Activated naive CD8-positive, alpha-beta T cell treated with anti-CD3 and anti-CD28 coated beads, Interleukin-2, amount 10 ng/mL, durations not matched to agents 7 days and 5 days (primary cell): ENCODE measurements at regions not wholly inside any gene's neighbourhood (a gene's known extent, or its start where the extent isn't known, plus 50 kb on each side); places are given as distances from the start of the nearest gene placed in this dataset.

Experiments
- ATAC-seq: fragments of 150-1000 bp; cut with Tn5 transposase; one replicate; pipeline ENCODE4 v1.10.0; 2021; ENCODE audit warnings: low read depth, moderate library complexity
- POLR2A ChIA-PET: fragments of 350-600 bp; sonication (Branson Sonifier 250); formaldehyde crosslinking; loops from one replicate; lab custom pipeline; 2021; ENCODE audit warnings: antibody characterized with exemption; lab: Charles Lee
- DNase-seq: peaks from one replicate; pipeline ENCODE4 v3.0.0; 2021
- H3K27ac Mint-ChIP-seq: one replicate; pipeline ENCODE4 v1.8.0; 2022; ENCODE audit warnings: mild to moderate bottlenecking, mixed read lengths
- H3K27me3 Mint-ChIP-seq: one replicate; pipeline ENCODE4 v1.8.0; 2022; ENCODE audit warnings: mild to moderate bottlenecking, moderate library complexity, mixed read lengths
- H3K36me3 Mint-ChIP-seq: one replicate; pipeline ENCODE4 v1.8.0; 2021; ENCODE audit warnings: mild to moderate bottlenecking, mixed read lengths
- H3K4me1 Mint-ChIP-seq: one replicate; pipeline ENCODE4 v1.8.0; 2021; ENCODE audit warnings: mixed read lengths
- H3K4me3 Mint-ChIP-seq: one replicate; pipeline ENCODE4 v1.8.0; 2022; ENCODE audit warnings: mild to moderate bottlenecking, moderate library complexity, mixed read lengths
- H3K9me3 Mint-ChIP-seq: one replicate; pipeline ENCODE4 v1.8.0; 2021; ENCODE audit warnings: mixed read lengths

DNA sequence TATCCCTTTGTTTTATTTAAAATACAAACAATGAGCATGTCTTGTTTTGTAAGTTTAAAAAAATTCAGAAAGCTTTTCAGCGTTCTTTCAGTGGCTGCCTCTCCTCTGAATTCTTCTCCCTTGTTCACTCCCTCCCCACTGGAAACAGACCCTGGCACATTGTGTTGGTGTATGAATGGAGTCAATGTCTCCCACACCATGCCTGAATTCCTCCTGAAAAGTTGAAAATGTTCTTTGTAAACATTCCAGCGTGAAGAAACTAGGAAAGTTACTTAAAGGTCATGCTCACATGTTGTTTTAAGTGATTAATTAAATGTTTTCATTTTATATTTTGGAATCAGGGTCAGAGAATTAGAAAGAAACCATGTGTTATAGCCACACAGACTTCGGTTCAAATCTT lies 136.9 kb upstream of the DYNLRB2 start:
- POLR2A ChIA-PET: no interaction called here
- Mint-ChIP-seq H3K9me3 (no peaks in the 10 kb centered on the region), H3K27me3 (peaks cover 14% of the 10 kb centered on the region), H3K27ac (no peak overlapping the region), H3K36me3 (no peaks in the 10 kb centered on the region), H3K4me1 (no peaks in the 10 kb centered on the region), H3K4me3 (no peak overlapping the region)
- DNase-seq (no peak), ATAC-seq (no peak)

DNA sequence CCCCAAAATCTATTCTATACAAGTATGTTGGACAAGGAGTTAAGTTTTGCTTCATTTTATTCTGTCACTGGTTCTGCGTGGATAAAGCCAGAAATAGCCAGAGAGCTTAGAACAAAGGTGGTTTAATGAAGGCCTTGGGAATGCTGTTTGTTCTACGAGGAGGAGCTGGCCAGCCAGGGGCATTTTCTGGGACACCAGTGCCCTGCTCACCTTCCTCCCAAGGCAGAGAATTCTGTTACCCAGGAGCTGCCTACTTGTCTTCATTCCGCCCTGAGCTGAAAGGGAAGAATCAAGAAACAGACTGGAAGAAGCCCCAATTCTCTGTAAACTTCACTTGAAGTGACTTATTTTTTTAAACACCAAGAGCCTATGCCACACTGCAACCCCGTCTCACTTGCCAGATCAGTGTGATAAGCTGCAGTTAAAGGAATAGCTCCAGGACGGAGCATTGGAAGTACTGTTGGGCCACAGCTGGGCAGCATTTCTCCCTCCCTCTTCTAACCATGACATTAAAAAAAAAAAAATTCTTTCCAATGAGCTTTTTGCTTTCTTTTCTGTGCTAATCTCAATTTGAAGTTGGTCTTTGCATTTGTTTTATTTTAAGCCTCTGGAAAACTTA lies 149.8 kb upstream of the DYNLRB2 start:
- H3K4me3 Mint-ChIP-seq: no peak overlapping the region
- no peak for DNase-seq
- no peaks in the 10 kb centered on the region for H3K27me3 Mint-ChIP-seq
- H3K4me1 Mint-ChIP-seq: no peaks in the 10 kb centered on the region
- H3K27ac Mint-ChIP-seq: no peak overlapping the region
- ATAC-seq: no peak
- POLR2A ChIA-PET: no interaction called here
- no peaks in the 10 kb centered on the region for H3K36me3 Mint-ChIP-seq
- no peaks in the 10 kb centered on the region for H3K9me3 Mint-ChIP-seq

DNA sequence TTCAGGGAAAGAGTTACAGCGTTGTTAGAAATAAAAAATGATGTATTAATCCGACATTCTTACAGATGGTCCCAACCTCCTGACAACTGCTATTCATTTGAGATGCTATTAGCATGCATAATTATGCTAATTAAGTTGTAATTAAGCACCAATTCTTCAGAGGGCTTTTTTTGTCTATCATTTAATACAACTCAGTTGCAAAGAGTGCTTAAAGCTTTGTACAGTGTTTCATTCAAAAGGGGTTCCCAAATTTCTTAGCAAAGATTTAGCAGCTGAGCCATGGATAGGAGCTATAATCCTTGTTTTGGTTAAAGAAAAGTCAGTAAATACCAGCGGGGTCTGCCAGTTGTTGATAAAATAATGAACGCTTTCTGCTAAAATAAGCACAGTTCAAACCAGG lies 150.7 kb upstream of the DYNLRB2 start:
- no peak for DNase-seq
- Mint-ChIP-seq H3K4me3 (no peak overlapping the region), H3K36me3 (no peaks in the 10 kb centered on the region), H3K4me1 (no peaks in the 10 kb centered on the region), H3K27ac (no peak overlapping the region), H3K27me3 (peaks cover 3% of the 10 kb centered on the region), H3K9me3 (no peaks in the 10 kb centered on the region)
- POLR2A ChIA-PET: no interaction called here
- no peak for ATAC-seq

DNA sequence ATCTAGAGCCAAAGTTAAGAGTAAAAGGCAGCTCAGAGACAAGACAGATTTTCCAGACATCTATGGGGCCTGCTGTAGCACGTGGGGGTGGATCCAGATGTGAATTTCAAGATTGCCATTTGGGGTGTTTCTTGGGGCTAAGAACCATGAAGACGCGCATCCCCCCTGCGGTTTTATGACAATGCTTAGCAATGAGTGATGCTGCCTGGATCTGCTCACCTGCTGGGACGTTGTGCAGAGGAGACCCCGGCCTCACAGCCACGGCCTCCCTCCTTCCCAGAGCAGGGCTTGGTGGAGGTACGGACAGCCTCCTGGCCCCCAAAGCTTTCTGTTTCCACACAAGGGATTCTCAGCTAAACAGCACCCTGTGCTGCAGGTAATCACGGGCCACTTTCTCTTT lies 151.5 kb upstream of the DYNLRB2 start:
- POLR2A ChIA-PET: no interaction called here
- no peak for ATAC-seq
- Mint-ChIP-seq H3K27ac (no peak overlapping the region), H3K36me3 (no peaks in the 10 kb centered on the region), H3K4me3 (no peak overlapping the region), H3K9me3 (no peaks in the 10 kb centered on the region), H3K27me3 (peaks cover 3% of the 10 kb centered on the region), H3K4me1 (no peaks in the 10 kb centered on the region)
- DNase-seq: no peak

DNA sequence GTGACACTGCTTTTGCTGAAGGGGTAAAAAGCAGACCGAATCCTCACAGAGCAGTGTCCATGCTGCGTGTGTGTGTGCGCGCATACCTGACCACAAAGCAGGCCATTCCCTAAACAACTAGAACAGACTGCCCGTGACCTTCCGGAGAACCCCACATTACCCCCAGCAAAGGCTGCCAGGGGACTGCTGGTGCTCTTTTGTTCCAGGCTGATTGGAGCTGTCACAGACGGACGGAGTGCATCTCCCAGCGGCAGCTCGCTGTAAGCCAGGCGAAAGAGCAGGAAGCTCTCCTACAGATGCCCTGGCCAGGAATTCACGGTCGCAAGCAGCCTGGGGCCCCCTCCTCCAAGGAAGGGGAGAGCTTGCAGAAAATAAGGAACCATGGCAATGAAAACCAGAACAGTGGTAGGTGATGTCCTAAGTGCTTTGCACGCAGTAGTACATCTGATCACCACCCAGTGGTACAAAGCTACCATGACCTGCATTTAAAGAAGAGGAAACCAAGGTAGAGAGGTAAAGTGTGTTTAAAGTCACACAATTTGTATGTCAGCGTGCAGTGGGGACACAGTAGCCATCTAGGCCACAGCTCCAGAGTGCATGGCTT lies 153.4 kb upstream of the DYNLRB2 start:
- peaks cover 3% of the 10 kb centered on the region for H3K27me3 Mint-ChIP-seq

DNA sequence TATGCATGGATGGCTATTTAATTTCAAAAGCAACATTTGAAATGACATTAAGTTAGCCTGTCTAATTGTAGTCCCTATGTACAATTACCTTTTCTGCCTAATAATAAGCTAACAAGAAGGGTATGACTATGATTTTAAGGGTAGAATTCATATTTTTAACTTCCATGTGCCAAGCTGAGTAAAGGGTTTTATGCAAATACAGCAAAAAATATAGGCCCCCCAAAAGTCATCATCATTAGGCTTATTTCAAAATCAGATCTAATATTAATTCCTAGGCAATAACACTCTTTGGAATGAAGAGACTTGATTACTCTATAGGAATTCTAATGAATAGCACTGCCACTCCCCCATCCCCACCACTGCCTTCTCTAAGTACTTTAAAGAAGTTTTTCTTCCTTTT lies 155.9 kb upstream of the DYNLRB2 start:
- no peaks in the 10 kb centered on the region for H3K36me3 Mint-ChIP-seq
- POLR2A ChIA-PET: no interaction called here

More for the DNA sequence above, 153.4 kb upstream of the DYNLRB2 start:
- no peak overlapping the region for H3K4me3 Mint-ChIP-seq
- no peaks in the 10 kb centered on the region for H3K4me1 Mint-ChIP-seq
- H3K9me3 Mint-ChIP-seq: no peaks in the 10 kb centered on the region
- no peak for ATAC-seq
- no peak for DNase-seq
- POLR2A ChIA-PET: no interaction called here
- no peak overlapping the region for H3K27ac Mint-ChIP-seq
- H3K36me3 Mint-ChIP-seq: no peaks in the 10 kb centered on the region

DNA sequence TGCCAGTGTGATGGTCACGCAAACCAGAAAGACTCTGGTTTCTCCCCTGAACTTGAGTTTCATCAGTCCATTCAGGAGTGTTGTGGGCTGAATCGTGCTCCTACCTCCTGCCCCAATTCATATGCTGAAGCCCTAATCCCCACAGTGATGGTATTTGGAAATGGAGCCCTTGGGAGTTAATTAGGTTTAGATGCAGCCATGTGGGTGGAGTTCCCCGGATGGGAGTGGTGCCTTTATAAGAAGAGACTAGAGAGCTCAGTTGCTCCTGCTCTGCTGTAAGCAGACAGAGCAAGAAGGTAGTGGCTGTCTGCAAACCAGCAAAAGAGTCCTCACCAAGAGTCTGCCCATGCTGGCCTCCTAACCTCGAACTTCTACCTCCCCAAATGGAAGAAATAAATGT lies 160.3 kb upstream of the DYNLRB2 start:
- no peaks in the 10 kb centered on the region for H3K4me1 Mint-ChIP-seq
- DNase-seq: no peak
- H3K4me3 Mint-ChIP-seq: no peak overlapping the region
- no peak for ATAC-seq
- H3K9me3 Mint-ChIP-seq: no peaks in the 10 kb centered on the region
- H3K36me3 Mint-ChIP-seq: no peaks in the 10 kb centered on the region
- POLR2A ChIA-PET: no interaction called here
- peaks cover 3% of the 10 kb centered on the region for H3K27me3 Mint-ChIP-seq
- H3K27ac Mint-ChIP-seq: no peak overlapping the region

More for the DNA sequence above, 155.9 kb upstream of the DYNLRB2 start:
- ATAC-seq (no peak), DNase-seq (no peak)
- peaks cover 3% of the 10 kb centered on the region for H3K27me3 Mint-ChIP-seq
- H3K4me3 Mint-ChIP-seq: no peak overlapping the region
- H3K9me3 Mint-ChIP-seq: no peaks in the 10 kb centered on the region
- H3K4me1 Mint-ChIP-seq: no peaks in the 10 kb centered on the region
- no peak overlapping the region for H3K27ac Mint-ChIP-seq

DNA sequence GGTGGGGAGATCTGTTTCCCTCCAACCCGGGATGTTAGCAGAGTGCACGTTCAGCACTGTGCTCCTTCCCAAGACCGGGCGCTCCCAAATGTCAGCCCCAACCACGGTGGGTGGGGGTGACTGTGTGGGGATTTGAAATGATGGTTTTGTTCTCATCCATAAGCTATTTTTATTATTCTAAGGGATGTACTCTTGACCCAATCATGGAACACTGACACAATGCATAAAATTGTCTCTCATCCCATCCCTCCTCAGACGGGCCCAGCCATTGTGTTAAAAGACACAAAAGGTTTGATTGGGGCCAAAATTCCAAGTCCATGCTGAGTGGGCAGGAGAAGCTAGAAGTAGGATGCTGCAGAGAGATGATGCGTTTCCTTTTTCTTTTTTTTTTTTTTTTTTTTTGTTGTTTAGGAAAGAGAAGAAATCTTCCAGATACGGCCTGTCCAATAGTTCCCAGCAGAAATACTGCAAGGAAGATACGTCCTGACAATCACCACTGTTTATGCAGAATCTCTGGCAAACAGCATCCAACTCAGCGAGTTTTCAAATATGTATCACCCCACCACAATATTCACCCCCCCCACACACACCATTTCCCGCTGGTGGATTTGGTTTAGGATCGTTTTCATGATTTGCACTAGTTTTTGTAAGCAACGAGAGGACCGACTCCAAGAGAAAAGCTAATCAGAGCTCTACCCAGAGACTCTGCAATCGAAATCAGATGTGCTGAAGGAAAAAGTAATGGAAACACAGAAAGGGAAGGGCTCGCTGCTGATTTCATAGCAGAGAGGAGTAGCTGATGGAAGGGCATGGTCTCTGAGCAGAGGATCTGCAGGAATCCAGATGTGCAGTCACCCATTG lies 163.5 kb upstream of the DYNLRB2 start:
- H3K27ac Mint-ChIP-seq: no peak overlapping the region
- ATAC-seq: no peak
- H3K4me3 Mint-ChIP-seq: no peak overlapping the region
- POLR2A ChIA-PET: no interaction called here
- no peaks in the 10 kb centered on the region for H3K4me1 Mint-ChIP-seq
- DNase-seq: no peak
- peaks cover 3% of the 10 kb centered on the region for H3K9me3 Mint-ChIP-seq
- H3K36me3 Mint-ChIP-seq: no peaks in the 10 kb centered on the region
- no peaks in the 10 kb centered on the region for H3K27me3 Mint-ChIP-seq

DNA sequence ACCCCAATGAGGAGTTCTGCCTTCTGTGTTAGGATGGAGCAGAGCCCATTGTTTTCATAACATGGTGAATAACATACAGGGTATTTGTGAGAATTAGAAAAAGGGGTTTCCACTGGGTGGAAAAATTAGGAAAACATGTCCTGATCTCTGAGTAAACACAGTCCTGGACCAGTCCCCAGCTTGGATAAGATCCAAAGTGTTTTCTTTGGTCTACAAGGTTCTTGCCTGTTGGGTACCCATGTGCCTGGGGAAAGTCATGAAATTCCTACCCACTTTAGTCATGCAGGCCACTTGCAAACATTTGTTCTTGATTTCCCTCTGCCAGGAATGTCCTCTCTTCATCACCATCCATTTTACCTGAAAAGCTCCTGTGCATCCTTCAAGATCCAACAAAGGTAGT lies 164.8 kb upstream of the DYNLRB2 start:
- no peak overlapping the region for H3K27ac Mint-ChIP-seq
- ATAC-seq (no peak), DNase-seq (no peak)
- peaks cover 3% of the 10 kb centered on the region for H3K9me3 Mint-ChIP-seq
- no peak overlapping the region for H3K4me3 Mint-ChIP-seq
- no peaks in the 10 kb centered on the region for H3K27me3 Mint-ChIP-seq
- H3K36me3 Mint-ChIP-seq: no peaks in the 10 kb centered on the region
- POLR2A ChIA-PET: no interaction called here
- no peaks in the 10 kb centered on the region for H3K4me1 Mint-ChIP-seq

DNA sequence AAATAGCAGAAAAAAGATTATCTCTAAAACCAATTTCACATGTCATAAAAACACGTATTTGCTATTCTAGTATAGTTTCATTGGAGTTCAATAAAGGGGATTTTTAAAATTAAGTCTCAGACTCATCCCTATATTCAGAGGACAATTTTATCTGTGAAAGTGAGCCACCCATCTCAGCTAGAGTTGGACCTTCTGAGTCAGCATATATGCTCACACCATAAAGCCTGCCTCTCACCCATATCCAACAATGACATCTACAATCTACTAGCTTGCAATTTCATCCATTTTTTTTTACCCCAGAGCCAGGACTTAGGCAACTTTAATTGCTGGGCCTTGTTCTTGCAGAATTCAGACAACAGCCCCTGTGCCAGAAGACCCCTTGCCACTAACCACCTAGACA lies 165.3 kb upstream of the DYNLRB2 start:
- ATAC-seq: no peak
- POLR2A ChIA-PET: no interaction called here
- H3K4me1 Mint-ChIP-seq: no peaks in the 10 kb centered on the region
- no peak overlapping the region for H3K4me3 Mint-ChIP-seq
- no peaks in the 10 kb centered on the region for H3K36me3 Mint-ChIP-seq
- H3K27me3 Mint-ChIP-seq: no peaks in the 10 kb centered on the region
- H3K27ac Mint-ChIP-seq: no peak overlapping the region
- no peak for DNase-seq
- H3K9me3 Mint-ChIP-seq: peaks cover 3% of the 10 kb centered on the region

DNA sequence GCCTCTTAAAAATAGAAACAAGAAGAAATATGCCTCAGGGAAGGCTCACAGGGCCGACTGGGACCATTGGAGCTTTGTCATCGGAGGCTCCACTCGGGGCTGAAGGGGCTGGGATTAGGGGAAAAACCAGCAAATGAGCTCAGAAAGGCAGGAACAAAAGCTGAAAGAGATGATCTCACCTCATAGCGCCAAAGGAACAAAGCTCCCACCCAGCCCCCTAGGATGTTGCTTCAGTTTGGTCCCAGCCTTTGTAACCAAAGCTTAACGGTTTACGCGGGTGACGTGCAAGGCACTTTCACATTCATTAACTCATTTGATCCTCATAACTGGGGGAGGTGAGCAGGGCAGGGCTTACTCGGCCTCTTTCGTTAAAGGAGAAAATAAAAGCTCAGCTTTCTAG lies 168.5 kb upstream of the DYNLRB2 start:
- POLR2A ChIA-PET: no interaction called here
- H3K4me1 Mint-ChIP-seq: no peaks in the 10 kb centered on the region
- DNase-seq (no peak), ATAC-seq (no peak)
- H3K36me3 Mint-ChIP-seq: no peaks in the 10 kb centered on the region
- H3K4me3 Mint-ChIP-seq: no peak overlapping the region
- no peak overlapping the region for H3K27ac Mint-ChIP-seq
- H3K9me3 Mint-ChIP-seq: peaks cover 3% of the 10 kb centered on the region
- H3K27me3 Mint-ChIP-seq: no peaks in the 10 kb centered on the region

DNA sequence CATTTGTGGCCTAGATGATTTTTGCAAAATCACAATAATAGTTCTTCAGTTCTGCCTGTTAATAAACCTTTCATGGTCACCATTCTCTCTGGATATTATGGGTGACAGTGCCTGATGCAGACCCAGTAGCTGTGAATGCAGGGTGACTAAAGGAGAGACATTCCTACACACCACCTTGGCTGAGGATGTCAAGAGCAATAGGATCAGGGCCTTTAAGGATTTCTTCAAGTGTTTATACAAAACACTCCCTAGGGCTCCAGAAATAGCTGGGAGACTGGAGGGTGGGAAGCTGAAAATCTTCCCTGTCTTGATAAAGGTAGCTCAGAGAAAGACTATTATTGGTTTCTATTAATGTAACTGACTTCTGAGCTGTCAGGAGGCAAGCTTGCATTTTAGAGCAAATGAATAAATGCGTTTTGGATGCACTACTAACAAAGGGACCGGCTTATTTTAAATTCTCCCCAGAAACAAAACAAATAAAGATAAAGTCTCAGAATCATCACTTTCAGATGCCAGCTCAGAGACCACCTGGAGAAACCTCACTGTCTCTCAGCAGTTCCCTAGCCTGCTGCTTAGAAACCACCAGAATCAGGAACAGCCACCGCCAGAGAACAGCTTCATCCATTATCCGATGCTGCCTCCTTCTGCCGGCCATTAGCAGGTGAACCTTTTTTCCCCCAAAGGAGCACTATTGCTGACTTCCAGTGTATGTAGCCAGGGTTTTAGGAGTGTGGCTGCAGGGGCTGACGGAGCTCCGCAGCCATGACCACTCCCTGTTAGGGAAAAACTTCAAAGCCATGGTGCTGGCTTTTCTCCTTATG lies 171.4 kb upstream of the DYNLRB2 start:
- H3K4me1 Mint-ChIP-seq: no peaks in the 10 kb centered on the region
- DNase-seq (no peak), ATAC-seq (no peak)

DNA sequence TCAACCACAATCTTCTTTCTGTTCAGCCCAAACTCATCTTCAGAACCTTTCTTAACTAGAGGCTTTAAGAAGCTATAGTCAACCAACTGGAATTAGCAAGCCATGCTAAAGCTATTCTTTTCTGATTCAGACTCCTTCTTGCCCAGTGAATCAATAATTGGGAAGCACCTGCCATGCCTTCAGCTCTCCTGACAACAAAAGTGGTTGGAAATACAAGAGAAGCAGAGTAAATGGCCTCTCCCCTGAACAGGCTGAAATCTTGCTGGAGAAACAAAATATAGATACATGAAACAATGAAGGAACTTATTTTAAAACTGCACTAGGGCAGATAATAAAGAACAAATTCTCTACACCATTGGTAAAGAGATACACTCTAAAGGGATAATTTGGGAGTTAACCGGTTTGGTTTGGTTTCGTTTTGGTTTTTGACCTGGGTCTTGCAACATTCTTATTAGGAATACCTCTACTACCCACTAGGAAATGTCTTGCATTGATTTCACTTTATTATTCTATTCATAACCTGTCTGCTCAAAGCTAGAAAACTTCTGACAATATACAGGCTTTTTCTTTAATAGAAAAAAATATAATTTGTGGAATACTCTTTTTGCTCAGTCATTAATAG lies 173.6 kb upstream of the DYNLRB2 start:
- Mint-ChIP-seq H3K9me3 (no peaks in the 10 kb centered on the region), H3K4me1 (no peaks in the 10 kb centered on the region), H3K36me3 (no peaks in the 10 kb centered on the region), H3K27me3 (peaks cover 4% of the 10 kb centered on the region), H3K27ac (no peak overlapping the region), H3K4me3 (no peak overlapping the region)
- ATAC-seq (no peak), DNase-seq (no peak)
- POLR2A ChIA-PET: no interaction called here

More for the DNA sequence above, 171.4 kb upstream of the DYNLRB2 start:
- H3K27me3 Mint-ChIP-seq: peaks cover 4% of the 10 kb centered on the region
- H3K9me3 Mint-ChIP-seq: peaks cover 3% of the 10 kb centered on the region
- no peaks in the 10 kb centered on the region for H3K36me3 Mint-ChIP-seq
- no peak overlapping the region for H3K27ac Mint-ChIP-seq
- no peak overlapping the region for H3K4me3 Mint-ChIP-seq
- POLR2A ChIA-PET: no interaction called here
